ENCODE measurements at regions not wholly inside any gene's neighbourhood (a gene's known extent, or its start where the extent isn't known, plus 50 kb on each side); places are given as distances from the start of the nearest gene placed in this dataset.

- no peak for DNase-seq
Observed at GRCh38 chr2:6641956-6642355, 223.8 kb downstream of the CMPK2 start.

- DNase-seq, result no peak
Observed at GRCh38 chr2:6644261-6644660, 221.4 kb downstream of the CMPK2 start.

GRCh38 chr2:6645004-6645403, 220.7 kb downstream of the CMPK2 start:
- DNase-seq, result no peak

- no peak for DNase-seq
Observed at GRCh38 chr2:6645672-6646071, 220.0 kb downstream of the CMPK2 start.

GRCh38 chr2:6647046-6647445, 218.7 kb downstream of the CMPK2 start:
- DNase-seq, result no peak

GRCh38 chr2:6648596-6649247, 217.0 kb downstream of the CMPK2 start:
- DNase-seq, result no peak

GRCh38 chr2:6650311-6650710, 215.4 kb downstream of the CMPK2 start:
- no peak for DNase-seq

GRCh38 chr2:6652251-6652650, 213.5 kb downstream of the CMPK2 start:
- no peak for DNase-seq

- no peak for DNase-seq
Observed at GRCh38 chr2:6653281-6653750, 212.4 kb downstream of the CMPK2 start.

GRCh38 chr2:6654279-6654678, 211.4 kb downstream of the CMPK2 start:
- no peak for DNase-seq

GRCh38 chr2:6656633-6657032, 209.1 kb downstream of the CMPK2 start:
- DNase-seq, result no peak

- no peak for DNase-seq
Observed at GRCh38 chr2:6657136-6657535, 208.6 kb downstream of the CMPK2 start.

- DNase-seq, result no peak
Observed at GRCh38 chr2:6657855-6658254, 207.9 kb downstream of the CMPK2 start.

- DNase-seq, result no peak
Observed at GRCh38 chr2:6664332-6665061, 201.2 kb downstream of the CMPK2 start.

- DNase-seq, result no peak
Observed at GRCh38 chr2:6665093-6666045, 200.3 kb downstream of the CMPK2 start.

GRCh38 chr2:6667326-6667725, 198.4 kb downstream of the CMPK2 start:
- DNase-seq, result no peak

GRCh38 chr2:6671913-6672312, 193.8 kb downstream of the CMPK2 start:
- DNase-seq, result no peak

- no peak for DNase-seq
Observed at GRCh38 chr2:6674381-6674780, 191.3 kb downstream of the CMPK2 start.

- DNase-seq, result no peak
Observed at GRCh38 chr2:6675791-6676190, 189.9 kb downstream of the CMPK2 start.

GRCh38 chr2:6676241-6676640, 189.5 kb downstream of the CMPK2 start:
- DNase-seq, result no peak

GRCh38 chr2:6676776-6677175, 188.9 kb downstream of the CMPK2 start:
- no peak for DNase-seq

GRCh38 chr2:6679471-6679870, 186.2 kb downstream of the CMPK2 start:
- DNase-seq, result no peak

GRCh38 chr2:6683516-6683915, 182.2 kb downstream of the CMPK2 start:
- DNase-seq, result no peak

All from NCI-H187 treated with DMSO at 0.1 percent for 48 hours (cell line).